ENCODE measurements at regions not wholly inside any gene's neighbourhood (a gene's known extent, or its start where the extent isn't known, plus 50 kb on each side); places are given as distances from the start of the nearest gene placed in this dataset.

DNA sequence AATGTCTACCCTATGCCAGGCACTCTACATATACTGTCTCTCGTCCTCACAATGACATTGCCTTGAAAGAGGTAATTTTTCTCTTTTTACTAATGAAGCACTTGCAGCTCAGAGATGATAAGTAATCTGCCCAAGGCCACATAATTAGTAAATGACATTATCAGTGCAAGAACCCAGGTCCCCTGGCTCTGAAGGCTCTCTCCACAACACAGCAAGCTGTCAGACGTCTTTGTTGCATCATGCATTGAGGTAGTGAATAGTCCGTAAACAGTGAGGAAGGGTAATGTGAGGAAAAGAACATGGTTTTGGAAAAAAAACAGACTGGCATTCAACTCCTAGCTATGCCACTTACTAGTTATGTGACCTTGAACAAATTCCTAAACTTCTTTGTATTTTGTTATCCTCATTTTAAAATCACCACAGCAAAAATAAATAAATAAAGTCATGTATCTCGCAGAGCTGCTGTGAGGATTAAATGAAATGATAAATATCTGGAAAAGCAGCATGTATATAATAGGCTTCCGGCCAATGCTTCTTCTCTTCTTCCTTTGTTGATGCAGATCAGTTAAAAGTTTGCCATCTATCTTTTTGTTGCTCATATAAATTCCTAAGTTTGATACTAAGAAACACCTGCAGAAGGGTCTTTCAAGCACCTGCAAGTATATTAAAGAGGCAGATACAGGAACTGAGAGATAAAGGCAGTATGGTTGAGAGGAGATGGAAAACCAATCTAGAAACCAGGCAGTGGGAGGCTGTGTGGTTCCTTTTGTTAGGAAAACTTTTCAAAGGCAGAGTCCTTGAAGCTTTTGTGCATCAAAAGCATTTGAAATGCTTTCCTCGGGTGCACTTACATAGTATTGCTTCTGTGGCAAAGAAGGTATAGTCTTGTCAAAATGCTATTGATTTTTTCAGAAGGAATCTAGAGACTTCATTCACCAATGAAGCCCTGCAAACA lies 82.8 kb downstream of the BTG1 start:
- TF ChIP-seq, protein P1, sequence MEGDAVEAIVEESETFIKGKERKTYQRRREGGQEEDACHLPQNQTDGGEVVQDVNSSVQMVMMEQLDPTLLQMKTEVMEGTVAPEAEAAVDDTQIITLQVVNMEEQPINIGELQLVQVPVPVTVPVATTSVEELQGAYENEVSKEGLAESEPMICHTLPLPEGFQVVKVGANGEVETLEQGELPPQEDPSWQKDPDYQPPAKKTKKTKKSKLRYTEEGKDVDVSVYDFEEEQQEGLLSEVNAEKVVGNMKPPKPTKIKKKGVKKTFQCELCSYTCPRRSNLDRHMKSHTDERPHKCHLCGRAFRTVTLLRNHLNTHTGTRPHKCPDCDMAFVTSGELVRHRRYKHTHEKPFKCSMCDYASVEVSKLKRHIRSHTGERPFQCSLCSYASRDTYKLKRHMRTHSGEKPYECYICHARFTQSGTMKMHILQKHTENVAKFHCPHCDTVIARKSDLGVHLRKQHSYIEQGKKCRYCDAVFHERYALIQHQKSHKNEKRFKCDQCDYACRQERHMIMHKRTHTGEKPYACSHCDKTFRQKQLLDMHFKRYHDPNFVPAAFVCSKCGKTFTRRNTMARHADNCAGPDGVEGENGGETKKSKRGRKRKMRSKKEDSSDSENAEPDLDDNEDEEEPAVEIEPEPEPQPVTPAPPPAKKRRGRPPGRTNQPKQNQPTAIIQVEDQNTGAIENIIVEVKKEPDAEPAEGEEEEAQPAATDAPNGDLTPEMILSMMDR (IDR thresholded peaks at IDR 0.05; ENCODE audit: insufficient read depth, low read length, poor library complexity, severe bottlenecking) = no peak
- TF ChIP-seq EZH2phosphoT487 (conservative IDR thresholded peaks at IDR 0.05; ENCODE audit: low read length) = no peak

All from SU-DHL-6 (cell line).